GM19467 (cell line): ENCODE measurements at regions not wholly inside any gene's neighbourhood (a gene's known extent, or its start where the extent isn't known, plus 50 kb on each side); places are given as distances from the start of the nearest gene placed in this dataset.
"Not testable (repeated sequence)": the region's sequence is repeated elsewhere in the genome, so short reads cannot be mapped to it uniquely, and the experiment has no call there.

Experiments
- ATAC-seq: cut with Tn5 transposase; IDR thresholded peaks from one replicate; pipeline ENCODE4 v1.9.1; 2021; ENCODE audit warnings: mild to moderate bottlenecking, moderate library complexity; ENCODE audit not compliant: unreplicated experiment

GRCh38 chr21:28154121-28154520 lies 838.6 kb downstream of the LTN1 start:
- ATAC-seq = no peak

- no peak for ATAC-seq
Measured at GRCh38 chr21:28152732-28153131, 839.9 kb downstream of the LTN1 start.

GRCh38 chr21:28151758-28152157 lies 840.9 kb downstream of the LTN1 start:
- ATAC-seq = no peak

- no peak for ATAC-seq
Measured at GRCh38 chr21:28150778-28151177, 841.9 kb downstream of the LTN1 start.

- no peak for ATAC-seq
Measured at GRCh38 chr21:28148400-28149064, 844.1 kb downstream of the LTN1 start.

- no peak for ATAC-seq
Measured at GRCh38 chr21:28144653-28145052, 848.0 kb downstream of the LTN1 start.

GRCh38 chr21:28144089-28144488 lies 848.6 kb downstream of the LTN1 start:
- no peak for ATAC-seq

GRCh38 chr21:28142697-28143096 lies 850.0 kb downstream of the LTN1 start:
- no peak for ATAC-seq

GRCh38 chr21:28138272-28138671 lies 854.4 kb downstream of the LTN1 start:
- no peak for ATAC-seq

- no peak for ATAC-seq
Measured at GRCh38 chr21:28136656-28137255, 855.9 kb downstream of the LTN1 start.

GRCh38 chr21:28135646-28136045 lies 857.0 kb downstream of the LTN1 start:
- no peak for ATAC-seq

- ATAC-seq = no peak
Measured at GRCh38 chr21:28133116-28133515, 859.6 kb downstream of the LTN1 start.

- ATAC-seq = no peak
Measured at GRCh38 chr21:28132713-28133112, 860.0 kb downstream of the LTN1 start.

GRCh38 chr21:28127175-28127785 lies 865.4 kb downstream of the LTN1 start:
- no peak for ATAC-seq

GRCh38 chr21:28126521-28127174 lies 866.0 kb downstream of the LTN1 start:
- ATAC-seq = no peak

GRCh38 chr21:28124541-28124940 lies 868.1 kb downstream of the LTN1 start:
- no peak for ATAC-seq

GRCh38 chr21:28118570-28118969 lies 874.1 kb downstream of the LTN1 start:
- ATAC-seq = no peak

- not testable (repeated sequence) for ATAC-seq
Measured at GRCh38 chr21:28114986-28115385, 877.7 kb downstream of the LTN1 start.

- no peak for ATAC-seq
Measured at GRCh38 chr21:28113718-28114117, 879.0 kb downstream of the LTN1 start.

- ATAC-seq = no peak
Measured at GRCh38 chr21:28112511-28112910, 880.2 kb downstream of the LTN1 start.

GRCh38 chr21:28111151-28111619 lies 881.5 kb downstream of the LTN1 start:
- ATAC-seq = no peak

GRCh38 chr21:28110716-28111115 lies 882.0 kb downstream of the LTN1 start:
- no peak for ATAC-seq
